GM12873 (cell line): ENCODE measurements at regions not wholly inside any gene's neighbourhood (a gene's known extent, or its start where the extent isn't known, plus 50 kb on each side); places are given as distances from the start of the nearest gene placed in this dataset.

ENCODE experiments used
- CTCF ChIP-seq: IDR thresholded peaks from 2 replicates; pipeline ENCODE4 v1.5.1; 2012; ENCODE audit warnings: low read depth, mild to moderate bottlenecking, moderate library complexity, low read length, control low read depth; ENCODE audit not compliant: insufficient read depth; ENCODE audit errors: missing control alignments

GRCh38 chrX:1871887-1872286, 257.0 kb downstream of the ASMT start:
- TF ChIP-seq CTCF = no peak

GRCh38 chrX:1873671-1874070, 258.8 kb downstream of the ASMT start:
- no peak for TF ChIP-seq CTCF

- no peak for TF ChIP-seq CTCF
Measured at GRCh38 chrX:1874416-1874815, 259.6 kb downstream of the ASMT start.

- no peak for TF ChIP-seq CTCF
Measured at GRCh38 chrX:1874899-1875298, 260.0 kb downstream of the ASMT start.

- no peak for TF ChIP-seq CTCF
Measured at GRCh38 chrX:1876041-1876440, 261.2 kb downstream of the ASMT start.

- no peak for TF ChIP-seq CTCF
Measured at GRCh38 chrX:1877780-1878179, 262.9 kb downstream of the ASMT start.

- TF ChIP-seq CTCF = no peak
Measured at GRCh38 chrX:1883772-1884171, 268.9 kb downstream of the ASMT start.
